Epithelial cell of proximal tubule (primary cell): ENCODE measurements at regions not wholly inside any gene's neighbourhood (a gene's known extent, or its start where the extent isn't known, plus 50 kb on each side); places are given as distances from the start of the nearest gene placed in this dataset.

Experiments
- DNase-seq: peaks from one replicate; pipeline ENCODE4 v3.0.0-alpha.2; 2011; ENCODE audit warnings: low read depth
- H3K4me3 ChIP-seq: 2 replicates; pipeline ENCODE4 v1.5.1; 2011; ENCODE audit warnings: low read depth, mild to moderate bottlenecking, low read length
- CTCF ChIP-seq: conservative IDR thresholded peaks from 2 replicates; pipeline ENCODE4 v1.5.1; 2012; ENCODE audit warnings: low read depth, mild to moderate bottlenecking, low read length

DNA sequence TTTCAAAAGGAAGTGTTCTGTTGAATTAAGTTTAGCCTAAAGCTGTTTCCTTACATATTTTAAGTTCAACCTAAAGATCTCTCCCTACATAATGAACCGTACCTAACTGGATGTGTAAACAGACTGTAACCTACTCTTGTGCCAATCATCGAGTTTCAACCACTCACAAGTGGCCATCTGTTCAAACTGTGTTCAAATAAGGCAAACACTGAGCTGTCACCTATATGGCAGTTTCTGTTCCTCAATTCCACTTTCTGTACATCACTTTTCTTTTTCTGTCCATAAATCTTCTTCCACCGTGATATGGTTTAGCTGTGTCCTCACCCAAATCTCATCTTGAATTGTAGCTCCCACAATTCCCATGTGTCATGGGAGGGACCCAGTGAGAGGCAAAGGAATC lies 428.6 kb downstream of the HACE1 start:
- no peak for TF ChIP-seq CTCF
- no peak for DNase-seq
- no peak overlapping the region for H3K4me3 ChIP-seq

DNA sequence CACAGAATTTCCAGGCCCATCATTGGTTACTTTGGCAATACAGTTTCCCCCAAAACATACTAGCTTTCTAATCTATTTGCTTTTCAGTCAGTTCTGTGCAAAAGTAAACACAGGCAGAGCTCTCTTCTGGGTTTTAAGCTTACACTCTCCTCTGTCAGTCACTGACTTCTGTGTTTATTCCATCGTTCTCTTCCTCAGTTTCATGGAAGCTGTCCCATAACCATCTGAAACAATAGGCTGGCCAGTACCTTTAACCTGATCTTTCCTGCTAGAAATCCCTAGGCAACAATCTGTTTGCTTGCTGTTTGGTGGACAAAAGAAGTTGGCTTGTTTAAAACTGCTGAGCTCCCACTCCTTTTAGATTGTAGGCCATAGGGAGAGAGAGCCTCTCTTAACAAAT lies 431.5 kb downstream of the HACE1 start:
- TF ChIP-seq CTCF, result no peak
- H3K4me3 ChIP-seq, result no peak overlapping the region
- DNase-seq, result no peak

GRCh38 chr6:104423691-104424090 lies 436.0 kb downstream of the HACE1 start:
- H3K4me3 ChIP-seq, result no peak overlapping the region
- no peak for DNase-seq
- no peak for TF ChIP-seq CTCF

DNA sequence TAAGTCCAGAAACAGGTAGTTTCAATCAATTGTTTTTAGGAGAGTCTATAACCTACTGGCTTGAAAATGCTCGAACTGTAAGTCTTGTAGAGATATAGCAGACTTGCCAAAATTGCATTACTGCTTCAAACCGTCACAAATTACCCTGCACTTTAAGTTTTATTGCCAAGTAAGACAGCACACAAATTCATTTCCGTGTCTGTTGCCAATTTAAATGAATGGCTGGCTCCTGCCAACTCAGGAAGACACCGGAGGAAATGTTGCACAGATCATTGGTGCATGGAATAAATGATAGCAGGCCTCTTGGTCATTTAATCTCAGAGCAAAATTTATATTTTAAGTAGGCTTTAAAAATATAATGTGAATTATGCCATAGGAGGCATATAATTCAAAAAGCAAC lies 438.1 kb downstream of the HACE1 start:
- no peak for TF ChIP-seq CTCF
- no peak for DNase-seq
- no peak overlapping the region for H3K4me3 ChIP-seq

- TF ChIP-seq CTCF, result no peak
- DNase-seq, result no peak
- no peak overlapping the region for H3K4me3 ChIP-seq
These were observed 440.9 kb downstream of the HACE1 start for GRCh38 chr6:104418839-104419238.

- no peak for TF ChIP-seq CTCF
- H3K4me3 ChIP-seq, result no peak overlapping the region
- no peak for DNase-seq
These were observed 441.6 kb downstream of the HACE1 start for GRCh38 chr6:104418125-104418524.

DNA sequence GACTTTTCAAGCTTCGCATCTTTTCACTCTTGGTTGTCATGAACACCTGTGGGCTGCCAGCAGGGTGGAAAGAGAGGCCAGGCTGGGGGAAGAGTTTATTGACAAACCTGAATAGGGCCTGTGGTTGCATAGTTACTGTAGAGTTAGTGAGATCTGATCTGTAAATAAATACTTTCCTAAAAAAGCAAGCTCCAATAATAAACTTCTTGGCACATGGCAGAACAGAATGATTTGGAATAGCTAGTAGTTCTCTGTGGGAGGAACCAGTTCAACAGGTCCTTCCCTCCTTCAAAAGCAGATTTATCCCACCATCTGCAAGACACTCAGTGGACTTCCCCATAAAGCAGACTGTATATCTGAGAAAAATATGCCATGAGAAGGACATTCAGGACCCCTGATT lies 445.0 kb downstream of the HACE1 start:
- TF ChIP-seq CTCF, result no peak
- no peak overlapping the region for H3K4me3 ChIP-seq
- no peak for DNase-seq
